WTC11 (cell line): ENCODE measurements at regions not wholly inside any gene's neighbourhood (a gene's known extent, or its start where the extent isn't known, plus 50 kb on each side); places are given as distances from the start of the nearest gene placed in this dataset.

Source experiments
- ATAC-seq: fragments of 200-7000 bp; cut with Tn5 transposase; 2 replicates; pipeline ENCODE4 v1.10.0; 2021; ENCODE audit warnings: mild to moderate bottlenecking, moderate library complexity
- CTCF ChIA-PET: fragments of 300-600 bp; sonication (Branson Sonifier 250); formaldehyde crosslinking; loops from one replicate; lab custom pipeline; 2021; ENCODE audit warnings: antibody characterized with exemption; lab: Charles Lee
- POLR2A ChIA-PET: fragments of 350-600 bp; sonication (Branson Sonifier 250); formaldehyde crosslinking; loops from one replicate; lab custom pipeline; 2021; ENCODE audit warnings: antibody characterized with exemption; lab: Charles Lee
- DNase-seq: peaks from one replicate; pipeline ENCODE4 v3.0.0; 2021; ENCODE audit warnings: low spot score
- H3K27ac Mint-ChIP-seq: 2 replicates; pipeline ENCODE4 v1.8.0; 2021; ENCODE audit warnings: mixed read lengths
- H3K27me3 Mint-ChIP-seq: 2 replicates; pipeline ENCODE4 v1.8.0; 2021; ENCODE audit warnings: low read depth, mild to moderate bottlenecking, moderate library complexity, mixed read lengths
- H3K36me3 Mint-ChIP-seq: 2 replicates; pipeline ENCODE4 v1.8.0; 2021; ENCODE audit warnings: mixed read lengths
- H3K4me1 Mint-ChIP-seq: 2 replicates; pipeline ENCODE4 v1.8.0; 2022; ENCODE audit warnings: mixed read lengths
- H3K4me3 Mint-ChIP-seq: 2 replicates; pipeline ENCODE4 v1.8.0; 2021; ENCODE audit warnings: mild to moderate bottlenecking, moderate library complexity, mixed read lengths
- H3K9me3 Mint-ChIP-seq: 2 replicates; pipeline ENCODE4 v1.8.0; 2021; ENCODE audit warnings: mixed read lengths
- AFF4 ChIP-seq: sonication (generic); formaldehyde crosslinking; IDR thresholded peaks from 2 replicates; pipeline ENCODE4 v1.8.1; 2023; ENCODE audit warnings: mild to moderate bottlenecking, missing genetic modification reagents, borderline replicate concordance
- CREB1 ChIP-seq: sonication (generic); formaldehyde crosslinking; IDR thresholded peaks from 2 replicates; pipeline ENCODE4 v1.8.0; 2023; ENCODE audit warnings: mild to moderate bottlenecking, missing genetic modification reagents
- E2F4 ChIP-seq: sonication (generic); formaldehyde crosslinking; IDR thresholded peaks from 2 replicates; pipeline ENCODE4 v1.8.1; 2022; ENCODE audit warnings: low read depth, mild to moderate bottlenecking, moderate library complexity, missing genetic modification reagents, borderline replicate concordance
- EMX1 ChIP-seq: fragments of 250-450 bp; sonication (Bioruptor Pico); IDR thresholded peaks from 2 replicates; pipeline ENCODE4 v1.8.0; 2021; ENCODE audit warnings: mild to moderate bottlenecking
- ESRRA ChIP-seq: sonication (generic); formaldehyde crosslinking; IDR thresholded peaks from 2 replicates; pipeline ENCODE4 v1.8.1; 2022; ENCODE audit warnings: mild to moderate bottlenecking, missing genetic modification reagents, borderline replicate concordance
- FOXJ3 ChIP-seq: sonication (generic); formaldehyde crosslinking; IDR thresholded peaks from 2 replicates; pipeline ENCODE4 v1.9.0; 2021; ENCODE audit warnings: missing genetic modification reagents, mild to moderate bottlenecking, borderline replicate concordance
- FOXP1 ChIP-seq: sonication (generic); formaldehyde crosslinking; IDR thresholded peaks from 2 replicates; pipeline ENCODE4 v1.8.0; 2022; ENCODE audit warnings: missing genetic modification reagents, mild to moderate bottlenecking, moderate library complexity, borderline replicate concordance
- GABPB1 ChIP-seq: sonication (generic); formaldehyde crosslinking; IDR thresholded peaks from 2 replicates; pipeline ENCODE4 v1.8.1; 2023; ENCODE audit warnings: mild to moderate bottlenecking, missing genetic modification reagents
- JUN ChIP-seq: sonication (generic); formaldehyde crosslinking; IDR thresholded peaks from 2 replicates; pipeline ENCODE4 v1.8.0; 2023; ENCODE audit warnings: mild to moderate bottlenecking, missing genetic modification reagents
- MYBL2 ChIP-seq: sonication (generic); formaldehyde crosslinking; IDR thresholded peaks from 2 replicates; pipeline ENCODE4 v1.8.1; 2023; ENCODE audit warnings: mild to moderate bottlenecking, moderate library complexity, missing genetic modification reagents
- NR1H2 ChIP-seq: sonication (generic); formaldehyde crosslinking; IDR thresholded peaks from 2 replicates; pipeline ENCODE4 v1.9.0; 2021; ENCODE audit warnings: mild to moderate bottlenecking, moderate library complexity, missing genetic modification reagents
- RORB ChIP-seq: fragments of 250-450 bp; sonication (Bioruptor Pico); IDR thresholded peaks from 2 replicates; pipeline ENCODE4 v1.9.0; 2021; ENCODE audit warnings: mild to moderate bottlenecking
- TEAD1 ChIP-seq: sonication (generic); formaldehyde crosslinking; IDR thresholded peaks from 2 replicates; pipeline ENCODE4 v1.8.0; 2022; ENCODE audit warnings: mild to moderate bottlenecking, missing genetic modification reagents
- ZNF416 ChIP-seq: fragments of 250-450 bp; sonication (Bioruptor Pico); IDR thresholded peaks from 2 replicates; pipeline ENCODE4 v1.9.0; 2021; ENCODE audit warnings: mild to moderate bottlenecking, inconsistent platforms
- ZNF423 ChIP-seq: fragments of 250-450 bp; sonication (Bioruptor Pico); IDR thresholded peaks from 2 replicates; pipeline ENCODE4 v2.1.2; 2022; ENCODE audit warnings: mild to moderate bottlenecking, moderate library complexity
- ZNF425 ChIP-seq: fragments of 250-450 bp; sonication (Bioruptor Pico); conservative IDR thresholded peaks from 2 replicates; pipeline ENCODE4 v1.9.0; 2021; ENCODE audit warnings: mild to moderate bottlenecking
- TF ChIP-seq, protein P1 (sequence below): sonication (generic); formaldehyde crosslinking; IDR thresholded peaks from 2 replicates; pipeline ENCODE4 v1.8.0; 2022; ENCODE audit warnings: mild to moderate bottlenecking, missing genetic modification reagents
- TF ChIP-seq, protein P2 (sequence below): sonication (generic); formaldehyde crosslinking; IDR thresholded peaks from 2 replicates; pipeline ENCODE4 v1.8.1; 2022; ENCODE audit warnings: low read depth, missing genetic modification reagents, borderline replicate concordance
- TF ChIP-seq, protein P3 (sequence below): sonication (generic); formaldehyde crosslinking; IDR thresholded peaks from 2 replicates; pipeline ENCODE4 v1.8.1; 2022; ENCODE audit warnings: missing genetic modification reagents, borderline replicate concordance
- TF ChIP-seq, protein P4 (sequence below): fragments of 250-450 bp; sonication (Bioruptor Pico); IDR thresholded peaks from 2 replicates; pipeline ENCODE4 v1.9.0; 2021; ENCODE audit warnings: moderate library complexity, mild to moderate bottlenecking, inconsistent platforms, borderline replicate concordance

GRCh38 chr2:239530749-239531316, 130.0 kb upstream of the HDAC4 start:
- Mint-ChIP-seq H3K4me1 (no peaks in the 10 kb centered on the region), H3K9me3 (peaks cover 7% of the 10 kb centered on the region; the same call in 1 of the 2 replicates), H3K36me3 (no peaks in the 10 kb centered on the region), H3K27ac (no peak overlapping the region), H3K27me3 (peaks cover 4% of the 10 kb centered on the region; the same call in 1 of the 2 replicates), H3K4me3 (no peak overlapping the region)
- no peak for ATAC-seq
- TF ChIP-seq CREB1 (CRISPR knock-in tag) = no peak
- TF ChIP-seq ZNF425 (CRISPR knock-in tag) = no peak
- TF ChIP-seq E2F4 (CRISPR knock-in tag) = no peak
- TF ChIP-seq, protein P1, sequence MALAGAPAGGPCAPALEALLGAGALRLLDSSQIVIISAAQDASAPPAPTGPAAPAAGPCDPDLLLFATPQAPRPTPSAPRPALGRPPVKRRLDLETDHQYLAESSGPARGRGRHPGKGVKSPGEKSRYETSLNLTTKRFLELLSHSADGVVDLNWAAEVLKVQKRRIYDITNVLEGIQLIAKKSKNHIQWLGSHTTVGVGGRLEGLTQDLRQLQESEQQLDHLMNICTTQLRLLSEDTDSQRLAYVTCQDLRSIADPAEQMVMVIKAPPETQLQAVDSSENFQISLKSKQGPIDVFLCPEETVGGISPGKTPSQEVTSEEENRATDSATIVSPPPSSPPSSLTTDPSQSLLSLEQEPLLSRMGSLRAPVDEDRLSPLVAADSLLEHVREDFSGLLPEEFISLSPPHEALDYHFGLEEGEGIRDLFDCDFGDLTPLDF (CRISPR knock-in tag) = no peak
- TF ChIP-seq ZNF423 (CRISPR knock-in tag) = no peak
- no peak for TF ChIP-seq ESRRA (CRISPR knock-in tag)
- TF ChIP-seq GABPB1 = no peak
- TF ChIP-seq, protein P2, sequence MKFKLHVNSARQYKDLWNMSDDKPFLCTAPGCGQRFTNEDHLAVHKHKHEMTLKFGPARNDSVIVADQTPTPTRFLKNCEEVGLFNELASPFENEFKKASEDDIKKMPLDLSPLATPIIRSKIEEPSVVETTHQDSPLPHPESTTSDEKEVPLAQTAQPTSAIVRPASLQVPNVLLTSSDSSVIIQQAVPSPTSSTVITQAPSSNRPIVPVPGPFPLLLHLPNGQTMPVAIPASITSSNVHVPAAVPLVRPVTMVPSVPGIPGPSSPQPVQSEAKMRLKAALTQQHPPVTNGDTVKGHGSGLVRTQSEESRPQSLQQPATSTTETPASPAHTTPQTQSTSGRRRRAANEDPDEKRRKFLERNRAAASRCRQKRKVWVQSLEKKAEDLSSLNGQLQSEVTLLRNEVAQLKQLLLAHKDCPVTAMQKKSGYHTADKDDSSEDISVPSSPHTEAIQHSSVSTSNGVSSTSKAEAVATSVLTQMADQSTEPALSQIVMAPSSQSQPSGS (CRISPR knock-in tag) = no peak
- TF ChIP-seq JUN (CRISPR knock-in tag) = no peak
- ChIA-PET POLR2A (no interaction called here), CTCF (no interaction called here)
- DNase-seq = no peak

DNA sequence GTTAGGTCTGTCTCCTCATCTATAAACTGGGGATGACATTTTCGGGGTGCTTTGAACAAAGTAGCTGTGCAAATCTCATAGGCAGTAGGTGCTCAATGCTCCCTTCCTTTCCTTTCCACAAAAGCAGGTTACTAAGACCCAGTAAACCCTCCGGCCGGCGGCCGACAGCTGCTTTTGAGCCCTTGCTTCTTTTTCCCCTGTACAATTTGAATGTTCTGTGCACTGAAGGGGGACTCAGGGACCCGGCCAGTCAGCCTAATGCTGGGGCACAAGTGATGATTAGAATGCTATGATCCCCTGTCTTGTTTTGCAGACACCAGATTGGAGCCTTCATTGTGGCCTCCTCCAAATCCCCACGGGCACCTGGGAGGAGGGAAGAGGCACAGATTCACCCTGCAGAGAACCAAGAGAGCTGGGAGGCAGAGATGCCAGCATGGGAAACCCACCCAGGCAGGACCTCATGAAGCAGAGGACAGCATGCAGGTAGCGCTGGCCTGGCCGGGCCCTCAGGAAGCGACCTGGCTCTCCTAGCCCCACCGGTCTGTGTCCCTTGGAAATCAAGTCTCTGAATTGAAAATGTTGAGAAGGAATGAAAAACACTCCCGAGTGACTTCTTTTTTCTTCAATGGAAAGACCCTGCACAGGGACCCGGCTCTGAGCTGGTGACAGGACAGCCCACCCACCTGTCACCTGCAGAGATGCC, 128.6 kb upstream of the HDAC4 start:
- ATAC-seq (no peak), DNase-seq (no peak)
- H3K36me3 Mint-ChIP-seq = no peaks in the 10 kb centered on the region
- no peak overlapping the region for H3K4me3 Mint-ChIP-seq
- H3K27me3 Mint-ChIP-seq = peaks cover 4% of the 10 kb centered on the region; the same call in 1 of the 2 replicates
- CTCF ChIA-PET = no interaction called here
- POLR2A ChIA-PET = no interaction called here
- no peaks in the 10 kb centered on the region for H3K4me1 Mint-ChIP-seq
- H3K9me3 Mint-ChIP-seq = peaks cover 7% of the 10 kb centered on the region; the same call in 1 of the 2 replicates
- no peak overlapping the region for H3K27ac Mint-ChIP-seq
- TF ChIP-seq MYBL2 (CRISPR knock-in tag) = no peak
- no peak for TF ChIP-seq AFF4 (CRISPR knock-in tag)
- TF ChIP-seq, protein P3, sequence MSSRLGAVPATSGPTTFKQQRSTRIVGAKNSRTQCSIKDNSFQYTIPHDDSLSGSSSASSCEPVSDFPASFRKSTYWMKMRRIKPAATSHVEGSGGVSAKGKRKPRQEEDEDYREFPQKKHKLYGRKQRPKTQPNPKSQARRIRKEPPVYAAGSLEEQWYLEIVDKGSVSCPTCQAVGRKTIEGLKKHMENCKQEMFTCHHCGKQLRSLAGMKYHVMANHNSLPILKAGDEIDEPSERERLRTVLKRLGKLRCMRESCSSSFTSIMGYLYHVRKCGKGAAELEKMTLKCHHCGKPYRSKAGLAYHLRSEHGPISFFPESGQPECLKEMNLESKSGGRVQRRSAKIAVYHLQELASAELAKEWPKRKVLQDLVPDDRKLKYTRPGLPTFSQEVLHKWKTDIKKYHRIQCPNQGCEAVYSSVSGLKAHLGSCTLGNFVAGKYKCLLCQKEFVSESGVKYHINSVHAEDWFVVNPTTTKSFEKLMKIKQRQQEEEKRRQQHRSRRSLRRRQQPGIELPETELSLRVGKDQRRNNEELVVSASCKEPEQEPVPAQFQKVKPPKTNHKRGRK (CRISPR knock-in tag) = no peak
- no peak for TF ChIP-seq ZNF416 (CRISPR knock-in tag)
- no peak for TF ChIP-seq FOXP1 (CRISPR knock-in tag)
- no peak for TF ChIP-seq NR1H2 (CRISPR knock-in tag)
- TF ChIP-seq JUN (CRISPR knock-in tag) = no peak
- TF ChIP-seq EMX1 (CRISPR knock-in tag) = no peak
- no peak for TF ChIP-seq FOXJ3 (CRISPR knock-in tag)
- no peak for TF ChIP-seq TEAD1
- TF ChIP-seq RORB = no peak
- TF ChIP-seq, protein P4, sequence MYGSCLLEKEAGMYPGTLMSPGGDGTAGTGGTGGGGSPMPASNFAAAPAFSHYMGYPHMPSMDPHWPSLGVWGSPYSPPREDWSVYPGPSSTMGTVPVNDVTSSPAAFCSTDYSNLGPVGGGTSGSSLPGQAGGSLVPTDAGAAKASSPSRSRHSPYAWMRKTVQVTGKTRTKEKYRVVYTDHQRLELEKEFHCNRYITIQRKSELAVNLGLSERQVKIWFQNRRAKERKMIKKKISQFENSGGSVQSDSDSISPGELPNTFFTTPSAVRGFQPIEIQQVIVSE (CRISPR knock-in tag) = no peak
